ENCODE measurements at regions not wholly inside any gene's neighbourhood (a gene's known extent, or its start where the extent isn't known, plus 50 kb on each side); places are given as distances from the start of the nearest gene placed in this dataset.

DNA sequence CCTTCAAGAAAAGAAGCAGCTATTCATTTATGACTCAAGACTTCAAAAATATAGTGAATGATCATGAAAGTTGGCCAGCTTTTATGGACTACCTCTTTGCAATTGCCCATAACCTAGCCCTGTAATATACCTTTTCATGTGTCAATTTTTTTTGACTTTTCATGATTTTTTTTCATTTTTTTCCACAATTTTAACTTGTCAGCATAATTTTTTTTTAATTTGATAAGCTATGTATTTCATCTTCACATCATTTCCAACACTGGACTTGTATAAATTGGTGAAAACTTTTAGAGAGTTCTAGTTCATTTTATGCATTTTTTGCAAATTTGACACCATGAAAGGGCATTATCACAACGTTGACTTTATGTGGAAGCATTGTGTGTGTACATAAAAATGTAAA, 220.8 kb upstream of the NFE2L3 start:
- no peak overlapping the region for H3K27ac ChIP-seq
- H3K27me3 ChIP-seq (ENCODE audit: low read depth), result peaks cover 6% of the 10 kb centered on the region
- peaks cover 13% of the 10 kb centered on the region for H3K9me3 ChIP-seq
- H3K36me3 ChIP-seq, result no peaks in the 10 kb centered on the region
- TF ChIP-seq, protein P1, sequence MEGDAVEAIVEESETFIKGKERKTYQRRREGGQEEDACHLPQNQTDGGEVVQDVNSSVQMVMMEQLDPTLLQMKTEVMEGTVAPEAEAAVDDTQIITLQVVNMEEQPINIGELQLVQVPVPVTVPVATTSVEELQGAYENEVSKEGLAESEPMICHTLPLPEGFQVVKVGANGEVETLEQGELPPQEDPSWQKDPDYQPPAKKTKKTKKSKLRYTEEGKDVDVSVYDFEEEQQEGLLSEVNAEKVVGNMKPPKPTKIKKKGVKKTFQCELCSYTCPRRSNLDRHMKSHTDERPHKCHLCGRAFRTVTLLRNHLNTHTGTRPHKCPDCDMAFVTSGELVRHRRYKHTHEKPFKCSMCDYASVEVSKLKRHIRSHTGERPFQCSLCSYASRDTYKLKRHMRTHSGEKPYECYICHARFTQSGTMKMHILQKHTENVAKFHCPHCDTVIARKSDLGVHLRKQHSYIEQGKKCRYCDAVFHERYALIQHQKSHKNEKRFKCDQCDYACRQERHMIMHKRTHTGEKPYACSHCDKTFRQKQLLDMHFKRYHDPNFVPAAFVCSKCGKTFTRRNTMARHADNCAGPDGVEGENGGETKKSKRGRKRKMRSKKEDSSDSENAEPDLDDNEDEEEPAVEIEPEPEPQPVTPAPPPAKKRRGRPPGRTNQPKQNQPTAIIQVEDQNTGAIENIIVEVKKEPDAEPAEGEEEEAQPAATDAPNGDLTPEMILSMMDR (IDR thresholded peaks at IDR 0.05), result no peak
- DNase-seq, result no peak
- ATAC-seq, result no peak
- no peak overlapping the region for H3K4me3 ChIP-seq
- no peaks in the 10 kb centered on the region for H3K4me1 ChIP-seq
- intact Hi-C loops (cut with DNase I), result no loop called here

DNA sequence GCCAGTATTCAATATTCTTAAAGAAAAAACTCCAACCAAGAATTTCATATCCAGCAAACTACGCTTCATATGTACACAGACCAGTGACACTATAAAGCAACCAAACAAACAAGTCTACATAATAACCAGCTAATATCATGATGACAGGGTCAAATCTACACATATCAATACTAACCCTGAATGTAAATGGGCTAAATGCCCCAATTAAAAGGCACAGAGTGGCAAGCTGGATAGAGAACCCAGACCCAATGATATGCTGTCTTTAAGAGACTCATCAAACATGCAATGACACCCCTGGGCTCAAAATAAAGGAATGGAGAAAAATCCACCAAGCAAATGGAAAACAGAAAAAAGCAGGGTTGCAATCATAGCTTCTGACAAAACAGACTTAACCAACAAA, 218.1 kb upstream of the NFE2L3 start:
- intact Hi-C loops (cut with DNase I), result no loop called here
- ATAC-seq (no peak), DNase-seq (no peak)
- Histone ChIP-seq H3K4me3 (no peak overlapping the region), H3K36me3 (no peaks in the 10 kb centered on the region), H3K4me1 (no peaks in the 10 kb centered on the region), H3K27ac (no peak overlapping the region), H3K9me3 (peaks cover 13% of the 10 kb centered on the region), H3K27me3 (ENCODE audit: low read depth) (peaks cover 6% of the 10 kb centered on the region)
- TF ChIP-seq, protein P1 (IDR thresholded peaks at IDR 0.05), result no peak

DNA sequence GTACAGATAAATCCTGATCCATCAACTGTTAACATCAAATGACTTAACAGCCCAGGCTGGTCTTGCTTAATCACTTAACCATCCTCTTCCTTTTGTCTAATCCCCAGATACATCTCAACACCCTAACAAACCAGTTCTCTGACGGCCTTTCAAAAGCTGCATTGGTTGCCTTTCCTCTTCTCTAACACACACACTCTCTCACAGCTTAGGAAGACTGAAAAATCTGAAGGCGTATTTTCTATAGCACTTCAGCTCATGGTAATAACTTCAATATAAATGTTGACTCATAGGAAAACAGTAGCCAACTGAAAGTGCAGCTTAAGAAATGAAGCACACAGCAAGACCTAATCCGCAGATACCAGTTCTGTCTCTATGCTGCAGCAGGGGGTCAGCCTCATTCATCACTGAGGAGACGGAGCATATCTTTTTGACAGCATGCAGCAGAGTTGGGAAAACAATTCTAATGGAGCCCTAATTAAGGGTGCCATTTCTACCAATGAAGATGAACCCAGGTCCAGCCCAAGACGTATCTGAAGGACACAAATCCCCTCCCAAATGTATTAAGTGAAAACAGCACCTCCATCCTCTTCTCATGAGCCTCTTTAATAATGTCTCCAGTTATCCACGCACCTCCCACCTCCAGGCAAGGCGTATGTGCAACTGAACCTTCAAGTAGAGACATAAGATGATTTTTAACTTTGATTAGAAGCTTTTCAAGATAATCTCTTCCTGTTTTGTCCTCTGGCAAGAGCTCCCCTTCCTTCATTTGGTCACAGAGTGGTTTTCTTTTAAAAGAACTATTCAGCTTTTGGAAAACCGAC, 211.7 kb upstream of the NFE2L3 start:
- ATAC-seq, result no peak
- TF ChIP-seq, protein P1 (IDR thresholded peaks at IDR 0.05), result no peak
- Histone ChIP-seq H3K4me1 (peaks cover 4% of the 10 kb centered on the region), H3K27ac (no peak overlapping the region), H3K27me3 (ENCODE audit: low read depth) (no peaks in the 10 kb centered on the region), H3K36me3 (no peaks in the 10 kb centered on the region), H3K9me3 (no peaks in the 10 kb centered on the region), H3K4me3 (no peak overlapping the region)
- DNase-seq, result no peak
- intact Hi-C loops (cut with DNase I), result no loop called here

DNA sequence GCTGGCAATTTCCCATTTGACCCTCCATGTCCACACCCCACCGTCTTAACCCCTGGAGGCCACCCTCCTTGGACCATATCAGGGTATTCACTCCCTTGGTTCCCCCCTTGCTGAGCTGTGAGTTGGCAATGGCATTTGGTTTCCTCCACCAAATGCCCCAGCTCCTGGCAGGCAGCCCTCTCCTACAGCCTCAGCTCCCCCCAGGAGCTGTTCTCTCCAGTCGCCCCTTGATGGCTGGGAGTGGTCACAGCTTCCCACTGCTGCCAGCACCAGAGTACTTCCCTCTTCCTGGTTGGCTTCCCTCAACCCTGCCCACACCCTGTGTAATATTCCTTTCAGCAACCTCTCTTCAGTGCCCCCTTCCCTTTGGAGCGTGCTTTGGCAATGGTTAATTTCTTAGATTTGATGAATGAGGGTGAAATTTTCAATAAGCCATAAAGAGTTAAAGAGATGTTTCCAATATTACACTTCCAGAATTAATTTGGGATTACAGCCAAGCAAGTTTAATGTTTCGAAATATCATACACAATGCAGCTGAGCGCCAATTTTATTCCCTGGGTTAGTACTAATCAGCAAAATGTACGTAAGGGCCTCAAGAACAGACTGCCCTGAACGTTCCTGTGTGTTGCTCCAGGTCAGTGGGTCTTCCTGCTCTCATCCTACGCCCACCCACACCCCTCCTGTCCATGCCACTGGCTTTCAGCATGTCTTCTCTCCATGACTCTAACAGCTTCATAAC, 207.1 kb upstream of the NFE2L3 start:
- DNase-seq (no peak), ATAC-seq (peak in 1 of 2 donors; percentile 57)
- no peaks in the 10 kb centered on the region for H3K36me3 ChIP-seq
- H3K27ac ChIP-seq, result no peak overlapping the region
- TF ChIP-seq, protein P1 (IDR thresholded peaks at IDR 0.05), result no peak
- H3K9me3 ChIP-seq, result no peaks in the 10 kb centered on the region
- H3K4me1 ChIP-seq, result peaks cover 12% of the 10 kb centered on the region
- no peak overlapping the region for H3K4me3 ChIP-seq
- peaks cover 16% of the 10 kb centered on the region for H3K27me3 ChIP-seq (ENCODE audit: low read depth)
- intact Hi-C loops (cut with DNase I), result no loop called here

DNA sequence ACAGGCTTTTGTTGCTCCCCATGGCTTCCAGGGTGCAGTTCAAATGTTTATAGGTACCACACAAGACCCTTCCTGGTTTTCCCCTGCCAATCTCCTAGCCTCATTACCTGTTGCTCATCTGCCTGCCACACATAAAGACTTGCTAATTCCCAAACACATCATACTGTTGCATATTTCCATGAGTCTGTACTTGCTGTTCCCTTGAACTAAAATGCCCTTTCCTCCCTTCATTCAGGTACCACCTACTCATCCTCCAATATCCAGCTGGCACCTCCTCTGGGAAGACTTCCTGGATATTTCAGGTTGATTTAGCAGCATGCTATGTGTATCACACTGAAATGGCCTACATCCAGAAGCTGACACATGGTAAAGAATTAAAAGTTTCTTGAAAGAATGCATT, 206.4 kb upstream of the NFE2L3 start:
- intact Hi-C loops (cut with DNase I), result no loop called here
- no peaks in the 10 kb centered on the region for H3K36me3 ChIP-seq
- H3K27me3 ChIP-seq (ENCODE audit: low read depth), result peaks cover 22% of the 10 kb centered on the region
- ATAC-seq (no peak), DNase-seq (no peak)
- H3K9me3 ChIP-seq, result no peaks in the 10 kb centered on the region
- peaks cover 17% of the 10 kb centered on the region for H3K4me1 ChIP-seq
- TF ChIP-seq, protein P1 (IDR thresholded peaks at IDR 0.05), result no peak
- no peak overlapping the region for H3K4me3 ChIP-seq
- no peak overlapping the region for H3K27ac ChIP-seq

All from lower lobe of right lung (tissue), 2 donors.